Mononuclear cell (primary cell): ENCODE measurements at regions not wholly inside any gene's neighbourhood (a gene's known extent, or its start where the extent isn't known, plus 50 kb on each side); places are given as distances from the start of the nearest gene placed in this dataset.

Experiments
- H3K27me3 ChIP-seq: 2 replicates; pipeline ENCODE4 v1.6.0; 2011; ENCODE audit warnings: low read length, control low read depth; ENCODE audit not compliant: insufficient read depth
- H3K4me1 ChIP-seq: 2 replicates; pipeline ENCODE4 v1.5.1; 2011; ENCODE audit warnings: mild to moderate bottlenecking, low read length, control low read depth; ENCODE audit not compliant: insufficient read depth
- H3K4me3 ChIP-seq: 2 replicates; pipeline ENCODE4 v1.5.1; 2011; ENCODE audit warnings: mild to moderate bottlenecking, low read length, moderate library complexity
- H3K9me3 ChIP-seq: 2 replicates; pipeline ENCODE4 v1.5.1; 2011; ENCODE audit warnings: low read depth, mild to moderate bottlenecking, control low read depth, low read length

GRCh38 chr2:64336171-64336570, 117.8 kb upstream of the LGALSL start:
- H3K4me1 ChIP-seq, result no peaks in the 10 kb centered on the region
- no peaks in the 10 kb centered on the region for H3K27me3 ChIP-seq
- no peak overlapping the region for H3K4me3 ChIP-seq
- H3K9me3 ChIP-seq, result no peaks in the 10 kb centered on the region

- no peak overlapping the region for H3K4me3 ChIP-seq
- no peaks in the 10 kb centered on the region for H3K27me3 ChIP-seq
- no peaks in the 10 kb centered on the region for H3K4me1 ChIP-seq
- H3K9me3 ChIP-seq, result no peaks in the 10 kb centered on the region
Observed at GRCh38 chr2:64337314-64337713, 116.6 kb upstream of the LGALSL start.

- Histone ChIP-seq H3K4me3 (no peak overlapping the region), H3K27me3 (no peaks in the 10 kb centered on the region), H3K4me1 (no peaks in the 10 kb centered on the region), H3K9me3 (no peaks in the 10 kb centered on the region)
Observed at GRCh38 chr2:64338108-64338507, 115.9 kb upstream of the LGALSL start.

- Histone ChIP-seq H3K27me3 (no peaks in the 10 kb centered on the region), H3K4me3 (no peak overlapping the region), H3K9me3 (no peaks in the 10 kb centered on the region), H3K4me1 (no peaks in the 10 kb centered on the region)
Observed at GRCh38 chr2:64338910-64339500, 115.0 kb upstream of the LGALSL start.

- no peaks in the 10 kb centered on the region for H3K9me3 ChIP-seq
- no peaks in the 10 kb centered on the region for H3K27me3 ChIP-seq
- H3K4me3 ChIP-seq, result no peak overlapping the region
- no peaks in the 10 kb centered on the region for H3K4me1 ChIP-seq
Observed at GRCh38 chr2:64341461-64341860, 112.5 kb upstream of the LGALSL start.

- H3K4me1 ChIP-seq, result no peaks in the 10 kb centered on the region
- H3K9me3 ChIP-seq, result no peaks in the 10 kb centered on the region
- H3K4me3 ChIP-seq, result no peak overlapping the region
- H3K27me3 ChIP-seq, result no peaks in the 10 kb centered on the region
Observed at GRCh38 chr2:64342195-64343099, 111.5 kb upstream of the LGALSL start.

GRCh38 chr2:64344999-64345576, 108.9 kb upstream of the LGALSL start:
- H3K9me3 ChIP-seq, result no peaks in the 10 kb centered on the region
- H3K27me3 ChIP-seq, result no peaks in the 10 kb centered on the region
- H3K4me3 ChIP-seq, result no peak overlapping the region

GRCh38 chr2:64345998-64346397, 108.0 kb upstream of the LGALSL start:
- Histone ChIP-seq H3K9me3 (no peaks in the 10 kb centered on the region), H3K4me1 (no peaks in the 10 kb centered on the region), H3K4me3 (no peak overlapping the region), H3K27me3 (no peaks in the 10 kb centered on the region)

More at GRCh38 chr2:64344999-64345576, 108.9 kb upstream of the LGALSL start:
- no peaks in the 10 kb centered on the region for H3K4me1 ChIP-seq

- Histone ChIP-seq H3K27me3 (no peaks in the 10 kb centered on the region), H3K9me3 (no peaks in the 10 kb centered on the region), H3K4me1 (no peaks in the 10 kb centered on the region), H3K4me3 (no peak overlapping the region)
Observed at GRCh38 chr2:64348386-64349130, 105.4 kb upstream of the LGALSL start.

- H3K9me3 ChIP-seq, result no peaks in the 10 kb centered on the region
Observed at GRCh38 chr2:64349131-64349530, 104.8 kb upstream of the LGALSL start.

GRCh38 chr2:64350996-64351395, 103.0 kb upstream of the LGALSL start:
- Histone ChIP-seq H3K4me1 (no peaks in the 10 kb centered on the region), H3K4me3 (no peak overlapping the region), H3K9me3 (no peaks in the 10 kb centered on the region), H3K27me3 (no peaks in the 10 kb centered on the region)

More at GRCh38 chr2:64349131-64349530, 104.8 kb upstream of the LGALSL start:
- H3K4me3 ChIP-seq, result no peak overlapping the region
- H3K27me3 ChIP-seq, result no peaks in the 10 kb centered on the region
- H3K4me1 ChIP-seq, result no peaks in the 10 kb centered on the region

- no peaks in the 10 kb centered on the region for H3K4me1 ChIP-seq
- H3K27me3 ChIP-seq, result no peaks in the 10 kb centered on the region
- H3K4me3 ChIP-seq, result no peak overlapping the region
- H3K9me3 ChIP-seq, result no peaks in the 10 kb centered on the region
Observed at GRCh38 chr2:64352292-64352691, 101.7 kb upstream of the LGALSL start.

- no peaks in the 10 kb centered on the region for H3K9me3 ChIP-seq
- no peak overlapping the region for H3K4me3 ChIP-seq
- no peaks in the 10 kb centered on the region for H3K4me1 ChIP-seq
- no peaks in the 10 kb centered on the region for H3K27me3 ChIP-seq
Observed at GRCh38 chr2:64354857-64355680, 98.9 kb upstream of the LGALSL start.

- Histone ChIP-seq H3K27me3 (no peaks in the 10 kb centered on the region), H3K4me3 (no peak overlapping the region), H3K9me3 (no peaks in the 10 kb centered on the region), H3K4me1 (no peaks in the 10 kb centered on the region)
Observed at GRCh38 chr2:64356906-64357305, 97.1 kb upstream of the LGALSL start.
